CD14-positive monocyte (primary cell): ENCODE measurements at regions not wholly inside any gene's neighbourhood (a gene's known extent, or its start where the extent isn't known, plus 50 kb on each side); places are given as distances from the start of the nearest gene placed in this dataset.

Source experiments
- DNase-seq, 3 donors: peaks; one replicate each; pipeline ENCODE4 v3.0.0-alpha.2; 2011 to 2022
- H2AFZ ChIP-seq: 2 replicates; pipeline ENCODE4 v1.6.0; 2012; ENCODE audit warnings: mild to moderate bottlenecking, low read depth, low read length, inconsistent platforms; ENCODE audit not compliant: insufficient read depth, poor library complexity, severe bottlenecking
- H3K27ac ChIP-seq, 2 donors: 1 replicate in 1 of 2; 2 replicates in 1 of 2; pipeline ENCODE4 v1.5.1; 2012 to 2013; ENCODE audit warnings: low read length in 2 of 2, control low read depth in 1 of 2, inconsistent platforms in 1 of 2, low read depth in 1 of 2, mild to moderate bottlenecking in 1 of 2
- H3K27me3 ChIP-seq, 2 donors: one replicate each; pipeline versions ENCODE4 v1.6.0 to v1.6.1; 2011 to 2013; ENCODE audit warnings: low read length in 2 of 2; ENCODE audit not compliant: control insufficient read depth in 2 of 2, insufficient read depth in 2 of 2
- H3K36me3 ChIP-seq, 2 donors: replicated peaks in 1 of 2; 1 replicate in 1 of 2; 2 replicates in 1 of 2; pipeline versions ENCODE4 v1.5.1 to v1.6.1; 2012 to 2013; ENCODE audit warnings: low read length in 2 of 2, control low read depth in 1 of 2, inconsistent platforms in 1 of 2, mild to moderate bottlenecking in 1 of 2; ENCODE audit not compliant: insufficient read depth in 2 of 2, control insufficient read depth in 1 of 2
- H3K4me1 ChIP-seq, 2 donors: 1 replicate in 1 of 2; 2 replicates in 1 of 2; pipeline versions ENCODE4 v1.5.1 to v1.6.1; 2012 to 2013; ENCODE audit warnings: low read length in 2 of 2, control low read depth in 1 of 2, inconsistent platforms in 1 of 2, mild to moderate bottlenecking in 1 of 2, moderate library complexity in 1 of 2; ENCODE audit not compliant: insufficient read depth in 2 of 2, control insufficient read depth in 1 of 2
- H3K4me2 ChIP-seq: replicated peaks from 2 replicates; pipeline ENCODE3; 2012; ENCODE audit warnings: low read length, moderate library complexity, mild to moderate bottlenecking; ENCODE audit not compliant: poor library complexity, severe bottlenecking; ENCODE audit errors: extremely low read depth
- H3K4me3 ChIP-seq, 3 experiments: fragments of 200-600 bp in 1 of 3; sonication (generic) in 1 of 3; replicated peaks in 1 of 3; 1 replicate in 2 of 3; 2 replicates in 1 of 3; pipeline ENCODE4 v1.5.1; 2011 to 2013; ENCODE audit warnings: low read length in 3 of 3, mild to moderate bottlenecking in 3 of 3, control low read depth in 2 of 3, low read depth in 2 of 3, inconsistent platforms in 1 of 3, moderate library complexity in 1 of 3
- H3K79me2 ChIP-seq: 2 replicates; pipeline ENCODE4 v1.6.0; 2012; ENCODE audit warnings: mild to moderate bottlenecking, control low read depth, inconsistent platforms, low read length, moderate library complexity; ENCODE audit not compliant: insufficient read depth
- H3K9ac ChIP-seq: 2 replicates; pipeline ENCODE4 v1.6.0; 2017; ENCODE audit warnings: low read length, mild to moderate bottlenecking; ENCODE audit not compliant: insufficient read depth, poor library complexity, severe bottlenecking
- H3K9me3 ChIP-seq, 2 donors: replicated peaks in 1 of 2; 1 replicate in 1 of 2; 2 replicates in 1 of 2; pipeline versions ENCODE4 v1.5.1 to v1.6.1; 2012 to 2013; ENCODE audit warnings: low read length in 2 of 2, control low read depth in 1 of 2; ENCODE audit not compliant: control insufficient read depth in 1 of 2, insufficient read depth in 1 of 2
- H4K20me1 ChIP-seq: 2 replicates; pipeline ENCODE4 v1.6.0; 2012; ENCODE audit warnings: mild to moderate bottlenecking, low read length, control low read depth, moderate library complexity; ENCODE audit not compliant: insufficient read depth
- H3K27ac Mint-ChIP-seq, 7 donors: one replicate each; pipeline ENCODE4 v1.8.0; 2020; ENCODE audit warnings: mild to moderate bottlenecking in 7 of 7, mixed read lengths in 7 of 7, moderate library complexity in 6 of 7, inconsistent platforms in 2 of 7
- H3K27me3 Mint-ChIP-seq, 3 donors: one replicate each; pipeline ENCODE4 v1.8.0; 2021 to 2022; ENCODE audit warnings: low read depth in 3 of 3, mild to moderate bottlenecking in 3 of 3, mixed read lengths in 3 of 3, moderate library complexity in 3 of 3, inconsistent platforms in 1 of 3
- H3K36me3 Mint-ChIP-seq, 2 donors: one replicate each; pipeline ENCODE4 v1.8.0; 2020; ENCODE audit warnings: mixed read lengths in 2 of 2, inconsistent platforms in 1 of 2, mild to moderate bottlenecking in 1 of 2
- H3K4me1 Mint-ChIP-seq: one replicate; pipeline ENCODE4 v1.8.0; 2020; ENCODE audit warnings: mild to moderate bottlenecking, mixed read lengths
- H3K4me3 Mint-ChIP-seq, 2 donors: one replicate each; pipeline ENCODE4 v1.8.0; 2020; ENCODE audit warnings: mild to moderate bottlenecking in 2 of 2, mixed read lengths in 2 of 2, moderate library complexity in 1 of 2
- H3K9me3 Mint-ChIP-seq, 7 donors: one replicate each; pipeline ENCODE4 v1.8.0; 2020 to 2022; ENCODE audit warnings: mixed read lengths in 7 of 7, mild to moderate bottlenecking in 6 of 7, moderate library complexity in 6 of 7, inconsistent platforms in 2 of 7
- WGBS: methylation state at CpG from one replicate; pipeline ENCODE4 v1.1.5; 2013; ENCODE audit warnings: missing lambda C conversion rate; ENCODE audit not compliant: insufficient coverage; 5-methylcytosine and 5-hydroxymethylcytosine counted together
- intact Hi-C, 2 donors: fragments of 100-400 bp; cut with micrococcal nuclease; formaldehyde crosslinking; loops; one replicate each; pipeline versions ENCODE4 v1.15.0 to v1.15.1; 2023
- TF ChIP-seq, protein P1 (sequence below): fragments of 200-600 bp; IDR thresholded peaks from one replicate; pipeline ENCODE4 v1.8.0; 2022; ENCODE audit warnings: antibody characterized with exemption, mild to moderate bottlenecking

DNA sequence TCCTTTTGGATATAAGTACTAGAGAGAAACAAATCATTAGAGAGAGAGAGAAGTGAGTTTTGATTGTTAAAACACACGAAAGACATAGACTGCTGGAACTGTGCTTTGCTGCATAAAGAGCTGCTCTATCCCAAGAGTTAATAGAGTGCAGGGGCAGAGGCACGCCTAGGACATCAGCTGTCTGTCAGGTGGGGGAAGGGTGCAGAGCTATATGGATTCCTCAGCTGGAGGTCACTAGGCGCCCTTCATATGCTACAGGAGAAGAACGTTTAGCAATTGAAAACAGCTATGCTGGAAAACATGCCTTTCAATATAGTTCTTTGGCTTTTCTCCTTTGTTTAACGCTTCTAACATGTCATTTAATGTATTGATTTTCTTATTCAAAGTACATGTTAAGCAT is 169.0 kb upstream of the MCHR2 start:
- no peak overlapping the region for H3K4me3 ChIP-seq
- H3K9ac ChIP-seq, result no peak overlapping the region
- Mint-ChIP-seq H3K4me3 (no peak overlapping the region), H3K36me3 (no peaks in the 10 kb centered on the region), H3K27me3 (peaks cover 0 to 5% (median 3%) of the 10 kb centered on the region in 3 donors), H3K9me3 (no peaks in the 10 kb centered on the region), H3K4me1 (no peaks in the 10 kb centered on the region), H3K27ac (peak overlapping the region in 1 of 7 donors; percentile 29)
- 50% methylated on average over 3 of the region's 5 CpGs for WGBS
- no peaks in the 10 kb centered on the region for H3K36me3 ChIP-seq
- H3K9me3 ChIP-seq, result no peaks in the 10 kb centered on the region
- H3K27me3 ChIP-seq, result no peaks in the 10 kb centered on the region
- no peaks in the 10 kb centered on the region for H4K20me1 ChIP-seq
- TF ChIP-seq, protein P1, sequence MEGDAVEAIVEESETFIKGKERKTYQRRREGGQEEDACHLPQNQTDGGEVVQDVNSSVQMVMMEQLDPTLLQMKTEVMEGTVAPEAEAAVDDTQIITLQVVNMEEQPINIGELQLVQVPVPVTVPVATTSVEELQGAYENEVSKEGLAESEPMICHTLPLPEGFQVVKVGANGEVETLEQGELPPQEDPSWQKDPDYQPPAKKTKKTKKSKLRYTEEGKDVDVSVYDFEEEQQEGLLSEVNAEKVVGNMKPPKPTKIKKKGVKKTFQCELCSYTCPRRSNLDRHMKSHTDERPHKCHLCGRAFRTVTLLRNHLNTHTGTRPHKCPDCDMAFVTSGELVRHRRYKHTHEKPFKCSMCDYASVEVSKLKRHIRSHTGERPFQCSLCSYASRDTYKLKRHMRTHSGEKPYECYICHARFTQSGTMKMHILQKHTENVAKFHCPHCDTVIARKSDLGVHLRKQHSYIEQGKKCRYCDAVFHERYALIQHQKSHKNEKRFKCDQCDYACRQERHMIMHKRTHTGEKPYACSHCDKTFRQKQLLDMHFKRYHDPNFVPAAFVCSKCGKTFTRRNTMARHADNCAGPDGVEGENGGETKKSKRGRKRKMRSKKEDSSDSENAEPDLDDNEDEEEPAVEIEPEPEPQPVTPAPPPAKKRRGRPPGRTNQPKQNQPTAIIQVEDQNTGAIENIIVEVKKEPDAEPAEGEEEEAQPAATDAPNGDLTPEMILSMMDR, result no peak
- DNase-seq, result no peak
- intact Hi-C loops, result no loop called here
- no peaks in the 10 kb centered on the region for H3K79me2 ChIP-seq
- H2AFZ ChIP-seq, result no peak overlapping the region
- no peak overlapping the region for H3K4me2 ChIP-seq
- no peaks in the 10 kb centered on the region for H3K4me1 ChIP-seq
- H3K27ac ChIP-seq, result no peak overlapping the region

DNA sequence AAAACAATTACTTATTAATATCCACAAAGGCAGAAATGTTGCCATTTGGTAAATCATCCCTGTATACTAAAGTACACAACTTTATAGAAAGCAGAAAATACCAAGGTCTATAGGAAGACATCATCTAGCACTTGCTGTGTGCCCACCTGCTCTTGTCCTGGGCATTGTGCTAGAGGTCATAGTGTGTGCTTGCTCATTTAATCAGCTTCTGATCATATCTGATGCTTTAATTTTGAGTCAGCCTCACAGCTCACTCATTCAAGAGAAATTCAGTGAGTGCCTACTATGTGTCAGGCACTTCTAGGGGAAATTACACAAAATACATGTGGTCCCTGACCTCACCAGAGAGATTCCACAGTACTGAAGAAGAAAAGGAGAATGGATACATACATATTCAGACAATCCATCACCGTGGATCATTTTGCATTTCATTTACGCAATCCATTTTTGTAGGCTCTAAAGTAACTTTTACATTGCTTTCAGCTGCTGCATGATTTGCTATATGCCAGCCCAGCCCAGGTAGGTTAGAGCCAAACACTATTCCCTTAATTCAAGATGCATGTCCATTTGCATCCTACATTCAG is 167.9 kb upstream of the MCHR2 start:
- Histone ChIP-seq H3K4me3 (no peak overlapping the region), H3K79me2 (no peaks in the 10 kb centered on the region), H3K4me2 (no peak overlapping the region), H3K9ac (no peak overlapping the region), H3K4me1 (no peaks in the 10 kb centered on the region), H3K27ac (no peak overlapping the region), H3K27me3 (no peaks in the 10 kb centered on the region), H2AFZ (no peak overlapping the region), H4K20me1 (no peaks in the 10 kb centered on the region), H3K36me3 (no peaks in the 10 kb centered on the region), H3K9me3 (no peaks in the 10 kb centered on the region)
- Mint-ChIP-seq H3K27me3 (peaks cover 0 to 5% (median 2%) of the 10 kb centered on the region in 3 donors), H3K4me3 (no peak overlapping the region), H3K4me1 (no peaks in the 10 kb centered on the region), H3K9me3 (no peaks in the 10 kb centered on the region), H3K36me3 (no peaks in the 10 kb centered on the region), H3K27ac (no peak overlapping the region)
- no peak for DNase-seq
- intact Hi-C loops, result no loop called here
- TF ChIP-seq, protein P1, result no peak
- WGBS, result no CpG with 5 or more reads among the region's 2 CpGs
